GM21423 (cell line): ENCODE measurements at regions not wholly inside any gene's neighbourhood (a gene's known extent, or its start where the extent isn't known, plus 50 kb on each side); places are given as distances from the start of the nearest gene placed in this dataset.
"Not testable (repeated sequence)": the region's sequence is repeated elsewhere in the genome, so short reads cannot be mapped to it uniquely, and the experiment has no call there.

Experiments used
- ATAC-seq: cut with Tn5 transposase; IDR thresholded peaks from one replicate; pipeline ENCODE4 v1.9.1; 2021; ENCODE audit warnings: mild to moderate bottlenecking, moderate library complexity; ENCODE audit not compliant: unreplicated experiment

DNA sequence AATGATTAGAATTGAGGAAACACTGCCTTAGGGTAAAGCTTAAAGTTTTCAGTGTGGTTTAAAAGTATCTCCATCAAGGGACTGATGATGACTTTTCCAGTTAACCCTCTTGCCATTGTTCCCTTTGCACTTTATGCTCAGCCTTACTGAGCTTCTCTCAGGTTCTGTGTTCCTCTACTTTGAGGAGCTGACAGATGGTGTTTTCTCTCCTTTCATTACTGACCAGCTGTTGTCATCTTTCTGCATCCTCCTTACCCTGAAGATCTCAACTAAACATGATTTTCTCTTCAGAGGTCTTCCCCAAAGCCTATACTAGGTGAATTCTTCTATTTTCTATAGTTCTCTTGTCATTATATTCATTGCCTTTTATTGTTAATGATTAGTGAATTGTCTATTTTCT lies 475.6 kb upstream of the SYNCRIP start:
- ATAC-seq = no peak

GRCh38 chr6:86107985-86108384 lies 465.3 kb upstream of the SYNCRIP start:
- no peak for ATAC-seq

GRCh38 chr6:86087954-86088353 lies 445.3 kb upstream of the SYNCRIP start:
- no peak for ATAC-seq

- no peak for ATAC-seq
Observed at GRCh38 chr6:86079938-86080337, 437.3 kb upstream of the SYNCRIP start.

DNA sequence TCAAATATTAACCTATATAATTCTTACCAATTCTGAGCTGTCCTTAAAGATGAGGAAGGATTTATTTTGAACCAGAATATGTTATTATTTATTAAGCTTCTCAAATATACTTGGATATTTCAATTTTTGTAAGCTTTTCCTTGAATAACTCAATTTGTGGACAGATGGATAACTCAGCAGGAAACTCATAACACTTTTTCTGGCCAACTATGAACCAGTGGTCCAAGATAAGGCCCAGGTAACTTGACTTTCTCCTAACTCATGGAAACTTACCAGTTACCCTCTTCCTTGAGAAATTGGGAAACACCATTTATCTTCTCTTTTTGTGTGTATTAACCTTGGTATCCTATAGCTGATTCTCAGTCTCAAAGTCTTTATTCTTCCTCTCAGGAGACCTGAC lies 427.5 kb upstream of the SYNCRIP start:
- ATAC-seq = no peak

DNA sequence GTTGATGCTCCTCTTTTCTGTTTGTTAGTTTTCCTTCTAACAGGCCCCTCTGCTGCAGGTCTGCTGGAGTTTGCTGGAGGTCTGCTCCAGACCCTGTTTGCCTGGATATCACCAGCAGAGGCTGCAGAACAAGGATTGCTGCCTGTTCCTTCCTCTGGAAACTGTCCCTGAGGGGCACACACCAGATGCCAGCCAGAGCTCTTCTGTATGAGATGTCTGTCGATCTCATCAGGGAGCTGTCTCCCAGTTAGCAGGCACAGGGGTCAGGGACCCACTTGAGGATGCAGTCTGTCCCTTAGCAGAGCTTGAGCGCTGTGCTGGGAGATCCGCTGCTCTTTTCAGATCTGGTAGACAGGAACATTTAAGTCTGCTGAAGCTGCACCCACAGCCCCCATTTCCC lies 422.3 kb upstream of the SYNCRIP start:
- not testable (repeated sequence) for ATAC-seq

DNA sequence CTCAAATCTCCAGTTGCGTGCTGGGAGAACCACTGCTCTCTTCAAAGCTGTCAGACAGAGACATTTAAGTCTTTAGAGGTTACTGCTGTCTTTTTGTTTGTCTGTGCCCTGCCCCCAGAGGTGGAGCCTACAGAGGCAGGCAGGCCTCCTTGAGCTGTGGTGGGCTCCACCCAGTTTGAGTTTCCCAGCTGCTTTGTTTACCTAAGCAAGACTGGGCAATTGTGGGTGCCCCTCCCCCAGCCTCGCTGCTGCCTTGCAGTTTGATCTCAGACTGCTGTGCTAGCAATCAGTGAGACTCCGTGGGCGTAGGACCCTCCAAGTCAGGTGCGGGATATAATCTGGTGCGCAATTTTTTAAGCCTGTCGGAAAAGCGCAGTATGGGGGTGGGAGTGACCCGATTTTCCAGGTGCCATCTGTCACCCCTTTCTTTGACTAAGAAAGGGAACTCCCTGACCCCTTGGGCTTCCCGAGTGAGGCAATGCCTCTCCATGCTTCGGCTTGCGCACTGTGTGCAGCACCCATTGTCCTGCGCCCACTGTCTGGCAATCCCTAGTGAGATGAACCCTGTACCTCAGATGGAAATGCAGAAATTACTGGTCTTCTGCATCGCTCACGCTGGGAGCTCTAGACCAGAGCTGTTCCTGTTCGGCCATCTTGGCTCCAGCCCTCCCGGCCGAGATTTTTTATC lies 414.8 kb upstream of the SYNCRIP start:
- not testable (repeated sequence) for ATAC-seq

- ATAC-seq = no peak
Observed at GRCh38 chr6:86045038-86045437, 402.4 kb upstream of the SYNCRIP start.

DNA sequence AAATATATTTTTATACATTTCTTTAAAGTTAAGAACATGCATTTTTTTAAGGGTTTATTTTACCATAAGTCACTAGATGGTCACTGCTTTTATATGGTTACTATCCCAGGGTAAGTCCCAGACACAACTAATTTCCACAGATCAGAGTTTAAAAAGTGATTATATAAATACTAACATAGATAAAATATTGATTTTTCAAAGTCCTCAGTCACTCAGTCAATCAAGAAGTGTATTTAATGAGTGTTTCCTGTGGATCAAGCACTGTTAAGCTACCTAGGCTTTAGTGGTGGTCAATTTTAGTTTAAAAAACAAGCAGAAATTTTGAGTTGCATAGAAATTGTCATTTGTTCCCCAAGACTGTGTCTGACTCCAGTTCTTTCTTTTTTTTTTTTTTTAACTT lies 399.5 kb upstream of the SYNCRIP start:
- ATAC-seq = no peak

DNA sequence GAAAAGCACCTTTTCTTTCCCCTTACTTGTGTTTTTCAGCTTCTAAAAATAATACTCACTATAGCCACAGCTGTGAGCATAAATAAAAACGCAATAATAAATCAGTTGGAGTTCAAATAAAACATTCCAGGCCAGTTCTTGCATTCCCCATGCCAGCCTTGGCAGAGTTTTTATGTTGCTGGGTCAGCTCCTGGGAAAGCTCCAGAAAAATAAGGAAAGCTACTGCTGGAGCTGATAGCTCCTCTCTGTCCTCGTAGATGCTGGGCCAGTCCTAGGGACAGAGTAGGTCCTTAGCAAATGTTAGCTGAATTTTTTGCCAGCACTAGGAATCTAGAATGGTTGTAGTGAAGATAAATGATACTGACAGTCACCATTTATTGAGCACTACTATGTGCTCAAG lies 389.0 kb upstream of the SYNCRIP start:
- ATAC-seq = no peak

DNA sequence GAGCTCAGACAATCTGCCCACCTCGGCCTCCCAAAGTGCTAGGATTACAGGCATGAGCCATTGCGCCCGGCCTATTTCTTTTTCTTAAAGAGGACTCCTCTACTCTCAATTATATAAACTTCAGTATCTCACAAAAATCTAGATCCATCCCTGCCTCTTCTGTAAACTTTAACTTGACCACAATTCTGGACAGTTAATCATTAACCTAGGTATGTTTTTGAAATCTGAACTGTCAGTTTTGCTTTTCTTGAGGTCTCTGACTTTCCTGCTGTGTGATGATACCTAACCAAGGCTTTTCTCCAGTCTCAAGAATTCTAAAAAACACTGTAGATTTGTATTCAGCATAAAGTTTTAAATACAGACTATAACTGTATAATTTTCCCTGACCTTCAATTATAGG lies 388.2 kb upstream of the SYNCRIP start:
- peak; percentile 60 for ATAC-seq

- no peak for ATAC-seq
Observed at GRCh38 chr6:86028776-86029175, 386.1 kb upstream of the SYNCRIP start.

DNA sequence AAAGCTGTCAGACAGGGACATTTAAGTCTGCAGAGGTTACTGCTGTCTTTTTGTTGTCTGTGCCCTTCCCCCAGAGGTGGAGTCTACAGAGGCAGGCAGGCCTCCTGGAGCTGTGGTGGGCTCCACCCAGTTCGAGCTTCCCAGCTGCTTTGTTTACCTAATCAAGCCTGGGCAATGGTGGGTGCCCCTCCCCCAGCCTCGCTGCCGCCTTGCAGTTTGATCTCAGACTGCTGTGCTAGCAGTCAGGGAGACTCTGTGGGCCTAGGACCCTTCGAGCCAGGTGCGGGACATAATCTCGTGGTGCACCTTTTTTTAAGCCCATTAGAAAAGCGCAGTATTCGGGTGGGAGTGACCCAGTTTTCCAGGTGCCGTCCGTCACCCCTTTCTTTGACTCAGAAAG lies 384.2 kb upstream of the SYNCRIP start:
- not testable (repeated sequence) for ATAC-seq

DNA sequence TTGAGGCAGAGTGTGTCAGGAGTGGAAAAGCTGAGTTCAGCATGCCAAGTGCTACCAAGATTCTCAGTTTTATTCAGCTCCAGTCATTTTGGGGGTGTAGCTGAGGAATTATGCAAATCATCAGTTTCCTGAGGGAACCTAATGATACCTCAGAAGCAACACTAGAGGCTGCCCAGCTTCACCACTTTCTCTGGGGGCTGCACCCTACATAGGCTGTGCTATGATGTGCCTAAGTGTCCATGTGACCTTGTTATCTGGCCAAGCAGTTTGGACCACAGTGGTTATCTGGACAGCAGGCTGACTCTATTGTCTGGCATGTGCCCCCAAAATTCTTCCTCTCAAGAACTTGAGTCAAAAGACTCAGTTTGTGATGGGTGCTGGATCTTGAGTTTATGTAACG lies 374.6 kb upstream of the SYNCRIP start:
- ATAC-seq = peak; percentile 80

DNA sequence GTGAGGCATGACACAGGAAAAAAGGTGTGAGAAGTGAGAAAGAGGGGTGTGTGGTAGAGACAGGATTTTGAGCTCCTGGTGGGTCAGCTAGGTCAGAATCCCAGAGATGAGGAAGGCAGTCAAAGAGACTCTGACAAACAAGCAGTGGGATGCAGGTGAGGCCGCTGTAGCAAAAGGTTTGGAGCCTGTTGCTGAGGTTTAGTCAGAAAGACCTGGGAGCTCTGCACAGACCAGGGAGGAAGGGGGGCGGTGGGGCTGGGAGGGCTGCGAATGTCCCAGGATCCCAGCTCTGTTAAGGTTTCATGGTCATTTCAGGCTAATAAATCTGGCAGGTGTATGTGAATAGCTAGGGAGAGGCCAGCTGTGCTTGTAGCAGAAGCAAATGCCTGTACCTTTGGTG lies 373.9 kb upstream of the SYNCRIP start:
- ATAC-seq = no peak

DNA sequence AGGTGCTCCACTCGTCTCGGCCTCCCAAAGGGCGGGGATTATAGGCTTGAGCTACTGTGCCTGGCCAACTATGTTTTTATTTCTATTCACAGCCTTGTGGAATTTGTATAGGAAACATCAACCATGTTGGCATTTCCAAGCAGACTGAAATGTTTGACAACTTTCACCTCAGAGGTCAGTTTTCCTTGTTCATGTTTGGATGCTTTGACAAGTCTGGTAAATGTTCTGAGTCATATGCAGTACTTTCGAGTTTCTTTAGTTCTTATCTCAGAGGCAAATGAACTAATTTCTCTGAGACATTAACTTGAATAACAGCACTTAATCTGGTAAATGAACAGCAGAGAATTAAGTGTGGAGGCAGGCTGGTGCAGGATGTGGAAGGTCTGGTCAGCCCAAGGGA lies 373.4 kb upstream of the SYNCRIP start:
- ATAC-seq = no peak

DNA sequence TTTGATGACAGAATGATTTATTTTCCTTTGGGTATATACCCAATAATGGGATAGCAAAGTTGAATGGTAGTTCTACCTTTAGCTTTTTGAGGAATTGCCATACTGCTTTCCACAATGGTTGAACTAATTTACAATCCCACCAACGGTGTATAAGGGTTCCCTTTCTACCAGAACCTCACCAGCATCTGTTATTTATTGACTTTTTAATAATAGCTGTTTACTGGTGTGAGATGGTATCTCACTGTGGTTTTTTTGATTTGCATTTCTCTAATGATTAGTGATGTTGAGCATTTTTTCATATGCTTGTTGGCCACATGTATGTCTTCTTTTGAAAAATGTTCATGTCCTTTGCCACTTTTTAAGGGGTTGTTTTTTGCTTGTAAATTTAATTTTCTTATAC lies 370.3 kb upstream of the SYNCRIP start:
- peak; percentile 45 for ATAC-seq

- ATAC-seq = no peak
Observed at GRCh38 chr6:86010915-86011786, 368.5 kb upstream of the SYNCRIP start.

DNA sequence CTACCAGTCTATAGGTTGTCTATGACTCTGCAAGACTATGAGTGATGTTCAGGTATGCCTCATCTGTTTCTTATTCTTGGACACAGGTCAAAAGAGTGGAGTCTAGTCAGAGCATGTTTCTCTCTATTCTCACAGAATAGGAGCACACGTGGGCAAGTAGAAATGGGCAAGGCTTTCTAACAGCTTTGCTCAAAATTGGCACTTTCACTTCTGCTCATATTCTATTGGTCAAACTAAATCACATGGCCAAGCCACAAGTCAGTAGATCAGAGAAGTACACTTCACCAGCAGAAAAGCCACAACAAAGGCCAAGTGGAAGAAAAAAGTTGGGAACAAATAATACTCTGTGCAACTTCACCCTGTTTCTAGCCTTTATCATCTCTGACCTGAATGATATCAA lies 354.5 kb upstream of the SYNCRIP start:
- peak; percentile 56 for ATAC-seq

DNA sequence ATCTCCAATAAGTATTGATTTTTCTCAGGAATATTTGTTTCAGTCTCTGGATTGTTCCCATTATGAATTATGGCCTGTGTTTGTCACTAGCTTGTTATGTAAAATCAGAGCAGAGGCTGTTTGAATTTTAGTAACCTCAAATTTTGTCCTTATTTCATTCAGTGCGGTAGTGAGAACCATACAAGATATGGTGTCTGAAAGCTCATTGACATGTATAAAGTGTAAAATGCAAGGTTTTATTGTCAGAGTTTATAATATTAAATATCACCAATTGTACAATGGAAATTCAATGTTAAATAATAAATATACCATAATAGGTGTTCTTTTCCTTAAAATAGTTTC lies 353.3 kb upstream of the SYNCRIP start:
- no peak for ATAC-seq

DNA sequence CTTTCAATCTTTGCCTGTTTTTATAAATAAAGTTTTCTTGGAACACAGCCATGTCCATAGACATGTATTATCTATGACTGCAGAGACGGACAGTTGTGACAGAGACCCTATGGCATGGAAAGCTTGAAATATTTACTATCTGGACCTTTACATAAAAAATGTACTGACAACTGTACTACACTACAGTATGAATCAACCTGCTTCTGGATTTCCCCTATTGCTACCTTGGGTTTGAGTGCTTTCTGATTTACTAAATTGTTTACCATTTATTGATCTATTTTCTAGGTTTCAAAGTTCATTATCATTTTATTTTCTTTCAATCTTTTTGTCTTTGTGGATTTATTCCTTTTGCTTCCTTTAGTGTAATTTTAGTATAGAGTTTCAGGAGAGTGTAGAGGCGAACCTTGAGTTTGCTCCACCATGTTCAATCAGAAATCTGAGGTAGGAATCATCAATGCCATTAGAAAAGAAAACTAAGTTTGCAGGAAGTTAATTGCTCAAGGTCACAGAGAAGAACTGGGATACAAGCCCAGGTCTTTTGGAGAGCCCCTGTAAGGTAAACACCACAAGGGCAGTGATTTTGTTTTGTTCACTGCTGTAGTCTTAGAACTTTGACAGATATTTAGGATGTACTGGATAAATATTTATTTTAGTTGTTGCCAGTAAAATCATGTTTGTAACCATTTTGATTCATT lies 352.8 kb upstream of the SYNCRIP start:
- no peak for ATAC-seq

DNA sequence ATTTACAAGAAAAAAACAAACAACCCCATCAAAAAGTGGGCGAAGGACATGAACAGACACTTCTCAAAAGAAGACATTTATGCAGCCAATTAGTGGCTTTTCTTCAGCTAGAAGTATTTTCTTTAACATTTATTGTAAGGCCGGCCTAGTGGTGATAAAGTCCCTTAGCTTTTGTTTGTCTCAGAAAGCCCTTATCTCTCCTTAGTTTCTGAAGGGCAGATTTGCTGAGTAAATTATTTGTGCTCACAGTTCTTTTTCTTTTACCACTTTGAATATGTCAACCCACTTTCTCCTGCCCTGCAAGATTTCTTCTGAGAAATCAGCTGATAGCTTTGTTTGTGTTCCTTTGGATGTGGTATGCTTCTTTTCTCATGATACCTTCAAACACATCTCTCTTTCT lies 344.0 kb upstream of the SYNCRIP start:
- ATAC-seq = no peak
